PFSK-1 (cell line): ENCODE measurements at regions not wholly inside any gene's neighbourhood (a gene's known extent, or its start where the extent isn't known, plus 50 kb on each side); places are given as distances from the start of the nearest gene placed in this dataset.

Experiments used
- FOXP2 ChIP-seq: optimal IDR thresholded peaks from 2 replicates; pipeline ENCODE3; 2011; ENCODE audit warnings: borderline replicate concordance, control low read depth, inconsistent platforms; ENCODE audit not compliant: insufficient read depth; ENCODE audit errors: extremely low read length, extremely low read depth
- POLR2AphosphoS5 ChIP-seq: IDR thresholded peaks from 2 replicates; pipeline ENCODE4 v1.6.1; 2012; ENCODE audit warnings: low read depth, mild to moderate bottlenecking, control low read depth, low read length, moderate library complexity
- REST ChIP-seq, 2 experiments: IDR thresholded peaks; 2 replicates each; pipeline versions ENCODE4 v1.6.1 to v1.8.0; 2011 to 2012; ENCODE audit warnings: low read depth in 2 of 2, low read length in 2 of 2, control low read depth in 1 of 2, inconsistent platforms in 1 of 2, mild to moderate bottlenecking in 1 of 2, moderate library complexity in 1 of 2; ENCODE audit not compliant: insufficient read depth in 1 of 2
- SIN3A ChIP-seq: IDR thresholded peaks from 2 replicates; pipeline ENCODE4 v1.6.1; 2012; ENCODE audit warnings: mild to moderate bottlenecking, low read length, moderate library complexity, borderline replicate concordance; ENCODE audit not compliant: insufficient read depth
- TAF1 ChIP-seq: IDR thresholded peaks from 2 replicates; pipeline ENCODE4 v1.6.1; 2012; ENCODE audit warnings: low read length, control low read depth, borderline replicate concordance; ENCODE audit not compliant: insufficient read depth

DNA sequence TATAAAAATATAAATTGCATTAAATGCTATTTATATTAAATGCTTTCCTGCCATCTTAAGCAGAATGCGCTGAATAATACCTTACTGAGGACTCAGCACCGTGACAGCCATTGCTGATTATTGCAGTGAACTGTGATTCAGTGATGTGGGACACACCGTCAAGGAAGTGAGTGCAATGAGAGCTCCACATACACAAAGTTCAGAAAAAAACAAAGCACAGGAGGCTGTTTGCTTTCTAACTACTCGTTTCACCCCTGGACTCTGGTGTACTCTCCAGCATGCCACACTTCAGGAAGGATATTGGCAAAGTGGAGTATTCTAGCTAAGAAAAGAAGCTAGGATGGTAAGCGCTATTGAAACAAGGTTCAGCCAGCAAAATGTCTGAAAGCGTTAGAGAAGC lies 57.4 kb upstream of the CXADR start:
- TF ChIP-seq TAF1 (no peak), POLR2AphosphoS5 (no peak), SIN3A (no peak), REST (IDR thresholded peaks at IDR 0.05; ENCODE audit: insufficient read depth in 1 of 2, low read depth in 2 of 2, low read length in 2 of 2) (no peak), FOXP2 (no peak)
